Loucy (cell line): ENCODE measurements at regions not wholly inside any gene's neighbourhood (a gene's known extent, or its start where the extent isn't known, plus 50 kb on each side); places are given as distances from the start of the nearest gene placed in this dataset.

Experiments used
- H2AFZ ChIP-seq: fragments of 200-600 bp; sonication (generic); 2 replicates; pipeline ENCODE4 v1.6.0; 2016; ENCODE audit warnings: antibody characterized with exemption, mild to moderate bottlenecking, low read length, moderate library complexity
- H3F3A ChIP-seq: fragments of 200-600 bp; 2 replicates; pipeline ENCODE4 v1.6.0; 2016; ENCODE audit warnings: antibody characterized with exemption, low read depth, mild to moderate bottlenecking
- H3K27me3 ChIP-seq: fragments of 200-600 bp; sonication (generic); 2 replicates; pipeline ENCODE4 v1.6.1; 2014; ENCODE audit warnings: low read length, mild to moderate bottlenecking; ENCODE audit not compliant: insufficient read depth, poor library complexity, severe bottlenecking
- H3K36me3 ChIP-seq: fragments of 200-600 bp; sonication (generic); 2 replicates; pipeline ENCODE4 v1.6.1; 2016; ENCODE audit warnings: low read length; ENCODE audit not compliant: insufficient read depth
- H3K4me1 ChIP-seq: fragments of 200-600 bp; sonication (generic); 2 replicates; pipeline ENCODE4 v1.5.1; 2014; ENCODE audit warnings: low read length, mild to moderate bottlenecking; ENCODE audit not compliant: insufficient read depth, poor library complexity, severe bottlenecking
- H3K4me2 ChIP-seq: fragments of 200-600 bp; sonication (generic); 2 replicates; pipeline ENCODE4 v1.6.0; 2014; ENCODE audit warnings: antibody characterized with exemption, low read length, low read depth, mild to moderate bottlenecking; ENCODE audit not compliant: poor library complexity, severe bottlenecking
- H3K4me3 ChIP-seq: fragments of 200-600 bp; sonication (generic); 2 replicates; pipeline ENCODE4 v1.5.1; 2014; ENCODE audit warnings: low read length, mild to moderate bottlenecking, mixed read lengths; ENCODE audit not compliant: poor library complexity, severe bottlenecking
- H3K79me2 ChIP-seq: fragments of 200-600 bp; sonication (generic); 2 replicates; pipeline ENCODE4 v1.6.1; 2014; ENCODE audit warnings: low read length; ENCODE audit not compliant: insufficient read depth
- H3K9ac ChIP-seq: fragments of 200-600 bp; sonication (generic); 2 replicates; pipeline ENCODE4 v1.6.0; 2014; ENCODE audit warnings: mild to moderate bottlenecking, low read depth, low read length, moderate library complexity; ENCODE audit not compliant: poor library complexity, severe bottlenecking
- H3K9me2 ChIP-seq: fragments of 200-600 bp; sonication (generic); replicated peaks from 2 replicates; pipeline ENCODE4 v1.6.1; 2016; ENCODE audit warnings: low read depth, low read length, mixed read lengths
- H3K9me3 ChIP-seq: fragments of 200-600 bp; sonication (generic); 2 replicates; pipeline ENCODE4 v1.6.1; 2014; ENCODE audit warnings: mild to moderate bottlenecking, antibody characterized with exemption, low read length, low read depth; ENCODE audit not compliant: insufficient read depth
- H4K20me1 ChIP-seq: fragments of 200-600 bp; sonication (generic); 2 replicates; pipeline ENCODE4 v1.6.0; 2014; ENCODE audit warnings: antibody characterized with exemption, low read length, mild to moderate bottlenecking; ENCODE audit not compliant: insufficient read depth, poor library complexity, severe bottlenecking
- EZH2phosphoT487 ChIP-seq: fragments of 200-600 bp; IDR thresholded peaks from 2 replicates; pipeline ENCODE4 v1.6.1; 2018; ENCODE audit warnings: antibody characterized with exemption, mild to moderate bottlenecking, moderate library complexity, borderline replicate concordance
- TF ChIP-seq, protein P1 (sequence below): fragments of 200-600 bp; sonication (generic); conservative IDR thresholded peaks from 2 replicates; pipeline ENCODE4 v1.5.1; 2014; ENCODE audit warnings: mild to moderate bottlenecking, antibody characterized with exemption, low read length

DNA sequence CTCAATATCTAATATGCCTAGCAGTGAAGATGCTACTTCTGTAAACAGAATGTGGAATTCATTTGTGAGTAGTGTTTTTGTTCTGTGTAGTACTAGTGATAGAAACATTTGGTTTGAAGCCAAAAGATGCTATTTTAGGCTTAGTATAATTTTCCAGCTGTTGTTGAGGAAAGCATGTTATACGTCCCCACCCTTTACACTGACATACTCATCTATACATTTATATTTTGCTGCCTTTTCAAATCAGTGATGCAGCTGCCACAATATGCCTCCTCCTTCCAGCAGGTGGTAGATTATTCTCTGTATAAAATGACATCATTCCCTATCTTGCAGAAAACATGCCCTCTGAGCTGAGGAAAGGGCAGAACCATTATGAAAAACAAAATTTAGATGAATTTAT, 1217.6 kb upstream of the GJE1 start:
- no peaks in the 10 kb centered on the region for H3F3A ChIP-seq
- no peaks in the 10 kb centered on the region for H3K9me2 ChIP-seq
- no peak overlapping the region for H3K4me3 ChIP-seq
- no peak overlapping the region for H2AFZ ChIP-seq
- no peak overlapping the region for H3K9ac ChIP-seq
- no peaks in the 10 kb centered on the region for H3K4me1 ChIP-seq
- no peaks in the 10 kb centered on the region for H3K27me3 ChIP-seq
- TF ChIP-seq, protein P1, sequence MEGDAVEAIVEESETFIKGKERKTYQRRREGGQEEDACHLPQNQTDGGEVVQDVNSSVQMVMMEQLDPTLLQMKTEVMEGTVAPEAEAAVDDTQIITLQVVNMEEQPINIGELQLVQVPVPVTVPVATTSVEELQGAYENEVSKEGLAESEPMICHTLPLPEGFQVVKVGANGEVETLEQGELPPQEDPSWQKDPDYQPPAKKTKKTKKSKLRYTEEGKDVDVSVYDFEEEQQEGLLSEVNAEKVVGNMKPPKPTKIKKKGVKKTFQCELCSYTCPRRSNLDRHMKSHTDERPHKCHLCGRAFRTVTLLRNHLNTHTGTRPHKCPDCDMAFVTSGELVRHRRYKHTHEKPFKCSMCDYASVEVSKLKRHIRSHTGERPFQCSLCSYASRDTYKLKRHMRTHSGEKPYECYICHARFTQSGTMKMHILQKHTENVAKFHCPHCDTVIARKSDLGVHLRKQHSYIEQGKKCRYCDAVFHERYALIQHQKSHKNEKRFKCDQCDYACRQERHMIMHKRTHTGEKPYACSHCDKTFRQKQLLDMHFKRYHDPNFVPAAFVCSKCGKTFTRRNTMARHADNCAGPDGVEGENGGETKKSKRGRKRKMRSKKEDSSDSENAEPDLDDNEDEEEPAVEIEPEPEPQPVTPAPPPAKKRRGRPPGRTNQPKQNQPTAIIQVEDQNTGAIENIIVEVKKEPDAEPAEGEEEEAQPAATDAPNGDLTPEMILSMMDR = no peak
- no peak for TF ChIP-seq EZH2phosphoT487
- H4K20me1 ChIP-seq = no peaks in the 10 kb centered on the region
- H3K9me3 ChIP-seq = no peaks in the 10 kb centered on the region
- H3K36me3 ChIP-seq = no peaks in the 10 kb centered on the region
- H3K79me2 ChIP-seq = no peaks in the 10 kb centered on the region
- H3K4me2 ChIP-seq = no peak overlapping the region

DNA sequence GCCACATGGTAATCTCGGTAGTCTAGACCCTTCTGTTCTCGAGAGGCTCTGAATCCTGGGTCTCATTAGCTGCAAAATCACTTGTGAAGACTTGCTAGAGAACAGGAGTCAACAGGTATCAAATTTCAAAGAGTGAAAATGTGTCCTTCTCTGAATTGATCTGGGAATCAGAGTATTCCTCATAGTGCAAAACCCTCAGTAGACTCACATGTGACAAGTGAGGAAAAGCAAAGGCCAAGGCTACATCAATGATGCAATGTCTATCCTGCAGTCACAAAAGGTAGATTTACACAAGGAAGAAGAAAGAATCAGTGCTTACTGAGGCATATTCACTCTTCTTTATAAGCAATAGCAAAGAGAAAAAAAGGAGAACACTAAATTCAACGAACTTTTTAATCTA, 1220.0 kb upstream of the GJE1 start:
- no peaks in the 10 kb centered on the region for H3K27me3 ChIP-seq
- H3K36me3 ChIP-seq = no peaks in the 10 kb centered on the region
- TF ChIP-seq, protein P1 = no peak
- no peak for TF ChIP-seq EZH2phosphoT487
- no peak overlapping the region for H3K9ac ChIP-seq
- no peak overlapping the region for H3K4me3 ChIP-seq
- H3K79me2 ChIP-seq = no peaks in the 10 kb centered on the region
- no peak overlapping the region for H3K4me2 ChIP-seq
- H4K20me1 ChIP-seq = no peaks in the 10 kb centered on the region
- no peaks in the 10 kb centered on the region for H3K4me1 ChIP-seq
- no peaks in the 10 kb centered on the region for H3K9me2 ChIP-seq
- no peaks in the 10 kb centered on the region for H3K9me3 ChIP-seq
- H2AFZ ChIP-seq = no peak overlapping the region
- no peaks in the 10 kb centered on the region for H3F3A ChIP-seq

DNA sequence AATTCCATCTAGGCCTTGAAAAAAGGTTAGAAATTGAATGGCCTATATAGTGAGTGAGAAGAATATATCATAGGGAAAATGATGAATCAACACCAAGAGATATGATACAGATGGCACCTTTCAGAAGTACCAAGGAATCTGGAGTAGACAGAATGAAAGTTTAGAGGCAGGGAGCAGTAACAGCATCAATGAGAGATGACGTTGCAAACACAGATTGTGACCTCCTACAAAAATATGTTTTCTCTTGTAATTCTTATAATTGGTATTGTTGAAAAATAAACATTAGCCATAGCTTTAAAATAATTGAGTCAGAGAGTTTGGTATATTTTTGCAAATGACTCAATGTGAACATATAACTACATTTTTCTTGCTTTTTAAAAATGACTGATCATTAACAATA, 1223.1 kb upstream of the GJE1 start:
- Histone ChIP-seq H3K79me2 (no peaks in the 10 kb centered on the region), H3K9ac (no peak overlapping the region), H3K36me3 (no peaks in the 10 kb centered on the region), H2AFZ (no peak overlapping the region), H3K4me3 (no peak overlapping the region), H3K4me1 (no peaks in the 10 kb centered on the region), H4K20me1 (no peaks in the 10 kb centered on the region), H3K27me3 (no peaks in the 10 kb centered on the region), H3K9me3 (no peaks in the 10 kb centered on the region), H3K9me2 (no peaks in the 10 kb centered on the region), H3K4me2 (no peak overlapping the region), H3F3A (no peaks in the 10 kb centered on the region)
- TF ChIP-seq, protein P1 = no peak
- TF ChIP-seq EZH2phosphoT487 = no peak
